IMR-90 (cell line): ENCODE measurements at regions not wholly inside any gene's neighbourhood (a gene's known extent, or its start where the extent isn't known, plus 50 kb on each side); places are given as distances from the start of the nearest gene placed in this dataset.
A peak's percentile ranks its signal among the peaks of the same experiment; 100 is the strongest.

Experiments used
- ATAC-seq: fragments of 200-7000 bp; cut with Tn5 transposase; 2 replicates; pipeline ENCODE4 v1.9.1; 2020; ENCODE audit warnings: low read depth, mild to moderate bottlenecking, moderate library complexity
- BruUV-seq: library from RNA; stranded (reverse); fragments of 400-500 nt; replicated peaks from 2 replicates; lab custom pipeline; 2021; lab: Mats Ljungman, UMichigan
- CTCF ChIA-PET: fragments of 300-600 bp; formaldehyde crosslinking; extraction: SDS; loops from one replicate; lab custom pipeline; 2021; ENCODE audit warnings: antibody characterized with exemption; lab: Yijun Ruan, JAX
- POLR2A ChIA-PET: fragments of 300-600 bp; sonication (Branson Sonifier 250); formaldehyde crosslinking; loops from one replicate; lab custom pipeline; 2022; ENCODE audit warnings: antibody characterized with exemption; ENCODE audit not compliant: unreplicated experiment; lab: Charles Lee
- DNase-seq: peaks from one replicate; pipeline ENCODE4 v3.0.0; 2013
- H2AFZ ChIP-seq: replicated peaks from 2 replicates; pipeline ENCODE3; 2013; ENCODE audit warnings: low read length, mild to moderate bottlenecking; ENCODE audit not compliant: poor library complexity
- H2AK5ac ChIP-seq: 2 replicates; pipeline ENCODE4 v1.6.1; 2013; ENCODE audit warnings: low read depth, low read length, inconsistent platforms
- H2AK9ac ChIP-seq: replicated peaks from 2 replicates; pipeline ENCODE3; 2013; ENCODE audit warnings: mild to moderate bottlenecking, low read depth, low read length, moderate library complexity; ENCODE audit not compliant: poor library complexity
- H2BK120ac ChIP-seq: 2 replicates; pipeline ENCODE4 v1.6.1; 2013; ENCODE audit warnings: low read depth, low read length, inconsistent platforms
- H2BK15ac ChIP-seq: 3 replicates; pipeline ENCODE4 v1.6.1; 2013; ENCODE audit warnings: low read depth, low read length, inconsistent platforms
- H2BK20ac ChIP-seq: 2 replicates; pipeline ENCODE4 v1.6.1; 2013; ENCODE audit warnings: low read depth, mild to moderate bottlenecking, inconsistent platforms, low read length, moderate library complexity
- H2BK5ac ChIP-seq: 2 replicates; pipeline ENCODE4 v1.6.1; 2013; ENCODE audit warnings: mild to moderate bottlenecking, low read depth, low read length, inconsistent platforms; ENCODE audit not compliant: poor library complexity, severe bottlenecking
- H3K14ac ChIP-seq: replicated peaks from 2 replicates; pipeline ENCODE4 v1.6.1; 2013; ENCODE audit warnings: low read depth, low read length, inconsistent platforms
- H3K18ac ChIP-seq: 2 replicates; pipeline ENCODE4 v1.6.1; 2013; ENCODE audit warnings: low read depth, low read length, control low read depth
- H3K23ac ChIP-seq: 2 replicates; pipeline ENCODE4 v1.6.1; 2013; ENCODE audit warnings: low read depth, low read length, inconsistent platforms
- H3K27ac ChIP-seq: 2 replicates; pipeline ENCODE4 v1.5.1; 2013; ENCODE audit warnings: mild to moderate bottlenecking, control low read depth, low read length; ENCODE audit not compliant: insufficient read depth
- H3K27me3 ChIP-seq: 2 replicates; pipeline ENCODE4 v1.6.1; 2013; ENCODE audit warnings: low read length; ENCODE audit not compliant: control insufficient read depth, insufficient read depth
- H3K36me3 ChIP-seq: 2 replicates; pipeline ENCODE4 v1.6.1; 2013; ENCODE audit warnings: low read length, mixed read lengths; ENCODE audit not compliant: control insufficient read depth, insufficient read depth
- H3K4ac ChIP-seq: 2 replicates; pipeline ENCODE4 v1.6.1; 2013; ENCODE audit warnings: low read depth, low read length, inconsistent platforms
- H3K4me1 ChIP-seq: 2 replicates; pipeline ENCODE4 v1.6.1; 2013; ENCODE audit warnings: low read length, mixed read lengths; ENCODE audit not compliant: control insufficient read depth, insufficient read depth
- H3K4me2 ChIP-seq: 2 replicates; pipeline ENCODE4 v1.6.1; 2013; ENCODE audit warnings: low read depth, mild to moderate bottlenecking, control low read depth, low read length, moderate library complexity
- H3K4me3 ChIP-seq: 2 replicates; pipeline ENCODE4 v1.5.1; 2013; ENCODE audit warnings: low read depth, mild to moderate bottlenecking, control low read depth, low read length, moderate library complexity; ENCODE audit not compliant: insufficient read depth
- H3K56ac ChIP-seq: 2 replicates; pipeline ENCODE4 v1.6.1; 2013; ENCODE audit warnings: low read length, inconsistent platforms; ENCODE audit not compliant: insufficient read depth; ENCODE audit errors: extremely low read depth
- H3K79me1 ChIP-seq, 2 experiments: 2 replicates each; pipeline ENCODE4 v1.6.1; 2013; ENCODE audit warnings: low read length in 2 of 2, inconsistent platforms in 1 of 2, low read depth in 1 of 2
- H3K9ac ChIP-seq: 2 replicates; pipeline ENCODE4 v1.6.1; 2013; ENCODE audit warnings: low read depth, low read length, control low read depth
- H3K9me1 ChIP-seq: 2 replicates; pipeline ENCODE4 v1.6.1; 2013; ENCODE audit warnings: low read length, inconsistent platforms; ENCODE audit not compliant: insufficient read depth
- H3K9me3 ChIP-seq: 2 replicates; pipeline ENCODE4 v1.6.1; 2013; ENCODE audit warnings: low read length; ENCODE audit not compliant: control insufficient read depth, insufficient read depth
- H4K20me1 ChIP-seq: 2 replicates; pipeline ENCODE4 v1.6.1; 2013; ENCODE audit warnings: low read length, inconsistent platforms; ENCODE audit not compliant: insufficient read depth
- H4K5ac ChIP-seq: 2 replicates; pipeline ENCODE4 v1.6.1; 2013; ENCODE audit warnings: mild to moderate bottlenecking, low read depth, low read length, control low read depth
- H4K8ac ChIP-seq, 2 experiments: 2 replicates each; pipeline ENCODE4 v1.6.1; 2013; ENCODE audit warnings: low read depth in 2 of 2, low read length in 2 of 2, control low read depth in 1 of 2, inconsistent platforms in 1 of 2
- H4K91ac ChIP-seq: 2 replicates; pipeline ENCODE4 v1.6.1; 2013; ENCODE audit warnings: low read depth, low read length, inconsistent platforms; ENCODE audit not compliant: insufficient read depth
- CEBPB ChIP-seq: IDR thresholded peaks from 2 replicates; pipeline ENCODE4 v1.6.1; 2012; ENCODE audit warnings: low read depth, low read length, improper control_type of control experiment
- MAZ ChIP-seq: IDR thresholded peaks from 2 replicates; pipeline ENCODE4 v1.6.1; 2012; ENCODE audit warnings: low read depth, mild to moderate bottlenecking, low read length, improper control_type of control experiment, moderate library complexity, borderline replicate concordance
- RFX5 ChIP-seq: IDR thresholded peaks from 2 replicates; pipeline ENCODE4 v1.8.0; 2012; ENCODE audit warnings: low read depth, mild to moderate bottlenecking, low read length, moderate library complexity
- WGBS, 2 experiments: methylation state at CpG; one replicate each; pipeline versions ENCODE4 v1.1.5 to v1.1.7; 2013; ENCODE audit warnings: missing lambda C conversion rate in 2 of 2; ENCODE audit not compliant: insufficient read length in 1 of 2; ENCODE audit errors: extremely low coverage in 2 of 2; 5-methylcytosine and 5-hydroxymethylcytosine counted together
- dilution Hi-C: fragments of 300-500 bp; cut with HindIII; formaldehyde crosslinking; loops from one replicate; pipeline ENCODE4 v1.14.3; 2018; ENCODE audit warnings: low sequenced_read_pairs; ENCODE audit not compliant: unreplicated experiment
- in situ Hi-C: fragments of 300-500 bp; cut with MboI; formaldehyde crosslinking; loops from 3 replicates; pipeline ENCODE4 v1.14.3; 2019; ENCODE audit warnings: low sequenced_read_pairs, inconsistent platforms, mixed read lengths
- intact Hi-C: fragments of 100-400 bp; cut with micrococcal nuclease; formaldehyde crosslinking; loops from 2 replicates; pipeline ENCODE4 v1.10.0; 2022
- TF ChIP-seq, protein P1 (sequence below): fragments of 150-350 bp; IDR thresholded peaks from 2 replicates; pipeline ENCODE4 v1.6.1; 2017; ENCODE audit warnings: mild to moderate bottlenecking, antibody characterized with exemption, low read length, low read depth

DNA sequence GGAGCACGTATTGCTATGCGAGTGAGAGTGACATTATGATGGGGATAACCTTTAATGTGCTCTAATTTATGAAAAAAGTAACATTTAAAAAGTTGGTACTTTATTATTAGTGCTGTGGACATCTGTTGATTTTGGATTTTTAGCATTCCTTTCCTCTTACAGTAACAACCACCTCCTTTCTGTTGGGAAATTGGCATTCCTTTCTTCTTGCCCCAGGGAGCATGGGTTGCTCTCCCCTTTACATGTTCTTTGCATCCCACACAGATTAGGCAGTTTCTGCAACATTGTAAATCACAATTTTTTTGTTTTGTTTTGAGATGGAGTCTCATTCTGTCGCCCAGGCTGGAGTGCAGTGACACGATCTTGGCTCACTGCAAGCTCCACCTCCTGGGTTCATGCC is 300.2 kb downstream of the LPIN1 start:
- Histone ChIP-seq H3K79me1 (no peaks in the 10 kb centered on the region), H2AFZ (peak overlapping the region; percentile 64), H3K9me3 (no peaks in the 10 kb centered on the region), H4K20me1 (no peaks in the 10 kb centered on the region), H3K4me1 (peaks cover 3% of the 10 kb centered on the region), H2AK9ac (peak overlapping the region; percentile 70), H3K56ac (no peak overlapping the region), H4K8ac (peak overlapping the region; percentile 39 to 76; a peak in 3 of 4 replicates), H3K27ac (peak overlapping the region; percentile 32), H3K27me3 (no peaks in the 10 kb centered on the region), H3K14ac (peak overlapping the region; percentile 78), H2BK20ac (peak overlapping the region; percentile 97), H2BK5ac (peak overlapping the region; percentile 49), H4K5ac (peak overlapping the region; percentile 97), H3K4me3 (no peak overlapping the region), H3K4me2 (peak overlapping the region; percentile 75), H2BK15ac (peak overlapping the region; percentile 52; the same call in 1 of the 3 replicates), H2BK120ac (peak overlapping the region; percentile 95), H4K91ac (peak overlapping the region; percentile 89), H3K9me1 (peaks cover 7% of the 10 kb centered on the region; the same call in 1 of the 2 replicates), H3K18ac (peak overlapping the region; percentile 94), H3K23ac (peak overlapping the region; percentile 48; the same call in 1 of the 2 replicates), H3K4ac (peak overlapping the region; percentile 94), H3K9ac (no peak overlapping the region), H3K36me3 (no peaks in the 10 kb centered on the region), H2AK5ac (peak overlapping the region; percentile 46)
- DNase-seq (peak; percentile 50), ATAC-seq (peak; percentile 55)
- in situ Hi-C loops = loop anchor here (10.0 kb wide), 1 partner anchor 668 kb away; the partner anchor contains the start of gene TRIB2
- no CpG with 5 or more reads among the region's 4 CpGs for WGBS, 2 experiments
- intact Hi-C loops = no loop called here
- dilution Hi-C loops = no loop called here
- ChIA-PET CTCF (no interaction called here), POLR2A (no interaction called here)
- TF ChIP-seq CEBPB (peak; percentile 55), RFX5 (no peak), MAZ (no peak)
- TF ChIP-seq, protein P1, sequence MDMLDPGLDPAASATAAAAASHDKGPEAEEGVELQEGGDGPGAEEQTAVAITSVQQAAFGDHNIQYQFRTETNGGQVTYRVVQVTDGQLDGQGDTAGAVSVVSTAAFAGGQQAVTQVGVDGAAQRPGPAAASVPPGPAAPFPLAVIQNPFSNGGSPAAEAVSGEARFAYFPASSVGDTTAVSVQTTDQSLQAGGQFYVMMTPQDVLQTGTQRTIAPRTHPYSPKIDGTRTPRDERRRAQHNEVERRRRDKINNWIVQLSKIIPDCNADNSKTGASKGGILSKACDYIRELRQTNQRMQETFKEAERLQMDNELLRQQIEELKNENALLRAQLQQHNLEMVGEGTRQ = no peak
- no TSS peak for BruUV-seq
